ENCODE measurements at regions not wholly inside any gene's neighbourhood (a gene's known extent, or its start where the extent isn't known, plus 50 kb on each side); places are given as distances from the start of the nearest gene placed in this dataset.

- no peak for DNase-seq
These were observed 325.4 kb upstream of the SMIM31 start for GRCh38 chr4:164428561-164428960.

- no peak for DNase-seq
These were observed 315.6 kb upstream of the SMIM31 start for GRCh38 chr4:164438321-164438720.

- DNase-seq, result no peak
These were observed 314.9 kb upstream of the SMIM31 start for GRCh38 chr4:164439037-164439436.

GRCh38 chr4:164440199-164440598 lies 313.7 kb upstream of the SMIM31 start:
- DNase-seq, result no peak

- DNase-seq, result no peak
These were observed 312.8 kb upstream of the SMIM31 start for GRCh38 chr4:164441109-164441508.

GRCh38 chr4:164442180-164442579 lies 311.8 kb upstream of the SMIM31 start:
- DNase-seq, result no peak

GRCh38 chr4:164446516-164446915 lies 307.4 kb upstream of the SMIM31 start:
- DNase-seq, result no peak

- DNase-seq, result no peak
These were observed 292.0 kb upstream of the SMIM31 start for GRCh38 chr4:164461901-164462300.

- DNase-seq, result no peak
These were observed 291.5 kb upstream of the SMIM31 start for GRCh38 chr4:164462471-164462870.

GRCh38 chr4:164464313-164464712 lies 289.6 kb upstream of the SMIM31 start:
- DNase-seq, result no peak

GRCh38 chr4:164467493-164467892 lies 286.4 kb upstream of the SMIM31 start:
- DNase-seq, result no peak

GRCh38 chr4:164481306-164482091 lies 272.4 kb upstream of the SMIM31 start:
- no peak for DNase-seq

- DNase-seq, result no peak
These were observed 271.9 kb upstream of the SMIM31 start for GRCh38 chr4:164482092-164482404.

- no peak for DNase-seq
These were observed 271.2 kb upstream of the SMIM31 start for GRCh38 chr4:164482758-164483157.

GRCh38 chr4:164483711-164484110 lies 270.2 kb upstream of the SMIM31 start:
- no peak for DNase-seq

GRCh38 chr4:164484551-164484950 lies 269.4 kb upstream of the SMIM31 start:
- no peak for DNase-seq

GRCh38 chr4:164485136-164485535 lies 268.8 kb upstream of the SMIM31 start:
- no peak for DNase-seq

GRCh38 chr4:164488114-164488513 lies 265.8 kb upstream of the SMIM31 start:
- no peak for DNase-seq

GRCh38 chr4:164501074-164501473 lies 252.9 kb upstream of the SMIM31 start:
- DNase-seq, result no peak

- DNase-seq, result no peak
These were observed 250.1 kb upstream of the SMIM31 start for GRCh38 chr4:164503874-164504273.

- no peak for DNase-seq
These were observed 245.8 kb upstream of the SMIM31 start for GRCh38 chr4:164508097-164508496.

GRCh38 chr4:164508771-164509170 lies 245.2 kb upstream of the SMIM31 start:
- DNase-seq, result no peak

- DNase-seq, result no peak
These were observed 244.0 kb upstream of the SMIM31 start for GRCh38 chr4:164509951-164510350.

- no peak for DNase-seq
These were observed 241.8 kb upstream of the SMIM31 start for GRCh38 chr4:164512124-164512523.

- no peak for DNase-seq
These were observed 239.2 kb upstream of the SMIM31 start for GRCh38 chr4:164514765-164515164.
